Inflammatory macrophage (primary cell): ENCODE measurements at regions not wholly inside any gene's neighbourhood (a gene's known extent, or its start where the extent isn't known, plus 50 kb on each side); places are given as distances from the start of the nearest gene placed in this dataset.

ENCODE experiments used
- DNase-seq, 2 donors: peaks; one replicate each; pipeline ENCODE4 v3.0.0-alpha.2; 2020 to 2022

- DNase-seq: no peak
These were observed 372.9 kb upstream of the TMEM132C start for GRCh38 chr12:127893895-127894609.

- DNase-seq: no peak
These were observed 370.3 kb upstream of the TMEM132C start for GRCh38 chr12:127896661-127897060.

DNA sequence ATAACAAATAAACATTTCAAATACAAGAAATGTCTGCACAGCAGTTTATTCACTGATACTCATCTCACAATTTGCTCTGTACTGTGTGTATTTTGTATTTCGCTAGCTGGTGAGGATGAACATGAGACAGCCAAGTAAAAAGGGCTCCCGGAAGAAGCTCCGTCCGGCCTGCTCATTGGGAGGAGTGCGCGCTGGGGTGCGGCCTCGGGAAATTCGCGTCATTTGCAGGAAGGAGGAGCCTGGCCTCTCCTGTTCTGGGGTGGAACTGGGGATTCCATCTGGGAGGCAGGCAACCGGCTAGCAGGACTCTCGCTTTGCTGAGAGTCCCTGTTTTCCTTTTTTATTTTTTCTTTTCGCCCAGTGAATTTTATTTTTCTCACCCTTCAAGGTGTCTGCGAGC lies 368.4 kb upstream of the TMEM132C start:
- DNase-seq: no peak

GRCh38 chr12:127899971-127900370 lies 367.0 kb upstream of the TMEM132C start:
- no peak for DNase-seq

DNA sequence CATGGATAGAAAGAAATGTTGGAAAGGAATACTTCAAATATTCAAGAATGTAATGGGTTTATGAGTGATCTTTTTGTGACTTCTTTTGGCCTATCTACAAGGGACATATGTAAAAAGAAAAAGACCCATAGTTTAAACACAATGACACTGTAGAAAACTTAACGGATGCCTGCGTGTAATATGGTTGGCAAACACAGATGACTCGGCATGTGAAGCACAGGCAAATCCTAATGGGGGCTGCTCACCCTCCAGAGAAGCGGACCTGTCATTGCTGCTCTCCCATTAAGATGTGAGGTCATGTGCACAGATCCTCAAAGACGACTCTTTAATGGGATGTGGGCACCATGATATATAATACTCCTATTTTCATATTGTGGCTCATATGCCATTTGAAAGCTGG lies 366.6 kb upstream of the TMEM132C start:
- DNase-seq: no peak

DNA sequence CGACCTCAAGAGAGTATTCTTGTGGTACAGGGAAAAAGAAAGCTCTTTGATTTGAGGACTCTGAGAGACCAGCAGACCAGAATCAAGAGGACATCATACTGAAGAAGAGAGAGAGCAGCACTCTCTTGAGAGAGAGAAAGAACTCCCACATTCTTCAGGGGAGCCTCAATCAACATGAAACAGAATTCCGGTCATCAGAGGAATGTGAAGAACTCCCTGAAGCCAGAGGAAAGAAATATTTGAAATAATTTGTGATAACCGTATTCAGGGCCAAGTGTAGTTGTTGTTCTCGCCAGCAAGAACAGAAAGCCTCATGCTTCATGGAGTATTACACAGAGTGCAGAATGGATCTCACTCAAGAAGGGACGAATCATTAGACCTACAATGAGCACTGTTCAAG lies 363.8 kb upstream of the TMEM132C start:
- no peak for DNase-seq

- DNase-seq: no peak
These were observed 357.9 kb upstream of the TMEM132C start for GRCh38 chr12:127909041-127909440.

GRCh38 chr12:127911291-127911690 lies 355.7 kb upstream of the TMEM132C start:
- no peak for DNase-seq

DNA sequence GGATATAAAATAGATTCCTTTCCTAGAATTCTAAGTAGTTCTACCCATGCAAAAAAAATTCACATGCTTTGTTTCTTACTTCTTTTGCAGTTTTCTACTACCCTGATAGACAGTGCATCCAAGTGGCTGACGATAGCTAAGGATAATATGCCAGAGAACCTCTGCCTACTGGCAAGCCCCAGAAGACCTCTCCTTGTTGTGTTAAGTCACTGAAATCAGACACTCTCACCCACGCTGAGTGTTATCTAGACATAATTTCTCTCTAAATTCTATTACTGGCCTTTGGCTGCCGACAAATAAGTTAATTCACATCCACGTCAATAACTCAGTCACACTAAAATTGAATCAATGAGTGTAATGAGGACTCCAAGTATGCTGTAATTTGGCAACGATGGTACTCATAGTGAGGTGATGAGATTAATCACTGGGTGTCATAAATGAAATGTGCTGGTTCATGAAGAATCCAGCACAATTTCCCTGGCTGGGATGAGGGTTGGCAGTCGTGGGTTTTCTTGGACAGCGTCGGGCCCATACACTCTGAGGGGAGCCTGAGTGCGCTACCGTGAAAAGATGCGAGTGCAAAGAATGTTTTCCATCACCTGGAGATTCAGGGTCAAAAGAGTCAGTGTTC lies 354.8 kb upstream of the TMEM132C start:
- no peak for DNase-seq

DNA sequence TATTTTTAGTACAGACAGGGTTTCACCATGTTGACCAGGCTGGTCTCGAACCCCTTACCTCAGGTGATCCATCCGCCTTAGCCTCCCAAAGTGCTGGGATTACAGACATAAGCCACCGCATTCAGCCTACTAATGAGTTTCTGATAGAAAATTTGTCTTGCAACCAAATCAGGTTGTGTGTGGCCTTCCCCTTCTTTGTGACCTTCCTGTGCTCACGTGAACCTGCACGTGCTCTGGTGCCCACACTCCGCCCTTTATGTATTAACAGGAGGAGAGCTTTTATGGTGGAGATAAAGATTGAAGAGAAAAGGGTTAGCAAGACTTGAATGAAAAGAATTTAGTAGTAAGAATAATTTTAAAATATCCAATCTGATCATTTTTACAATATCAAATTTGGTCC lies 343.5 kb upstream of the TMEM132C start:
- DNase-seq: no peak

GRCh38 chr12:127925971-127926370 lies 341.0 kb upstream of the TMEM132C start:
- no peak for DNase-seq

- DNase-seq: no peak
These were observed 338.8 kb upstream of the TMEM132C start for GRCh38 chr12:127928178-127928577.

DNA sequence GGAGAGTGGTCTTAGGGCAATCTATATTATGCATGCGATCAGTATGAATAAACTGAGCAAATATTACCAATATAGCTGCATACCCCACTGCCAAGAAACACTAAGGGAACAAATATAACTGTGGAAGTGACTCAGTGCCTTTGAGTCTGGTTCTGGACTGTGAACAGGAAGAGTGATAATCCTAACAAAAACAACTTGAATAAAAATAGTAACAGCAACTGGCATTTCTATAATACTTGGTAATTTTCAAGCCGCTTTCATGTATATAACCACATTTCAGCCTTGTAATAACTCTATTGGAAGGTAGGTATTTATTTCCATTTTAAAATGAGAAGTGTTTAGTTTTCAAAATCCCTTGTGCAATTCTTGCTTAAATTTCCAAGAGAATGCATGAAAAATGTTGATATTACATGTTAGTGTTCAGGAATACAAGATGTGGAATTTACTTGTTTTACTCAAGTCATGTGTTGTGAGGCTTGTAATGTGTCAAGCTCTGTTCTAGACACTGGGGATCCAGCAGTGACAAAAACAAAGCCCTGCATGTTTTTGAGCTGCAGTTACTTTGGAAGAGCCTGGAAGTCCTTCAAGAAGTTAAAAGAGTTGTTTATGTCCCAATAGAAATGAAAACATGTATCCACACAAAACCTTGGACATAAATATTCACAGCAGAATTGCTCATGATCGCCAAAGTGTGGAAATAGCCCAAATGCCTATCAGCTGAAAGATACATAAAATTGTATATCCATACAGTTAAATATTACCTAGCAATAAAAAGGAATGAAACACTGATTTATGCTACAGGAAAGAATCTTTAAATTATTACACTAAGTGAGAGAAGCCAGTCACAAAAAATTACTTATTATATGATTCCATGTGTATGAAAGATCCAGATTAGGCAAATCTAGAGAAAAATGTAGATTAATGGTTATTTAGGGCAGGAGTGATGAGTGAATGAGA lies 338.1 kb upstream of the TMEM132C start:
- no peak for DNase-seq

GRCh38 chr12:127930122-127930521 lies 336.8 kb upstream of the TMEM132C start:
- DNase-seq: no peak

DNA sequence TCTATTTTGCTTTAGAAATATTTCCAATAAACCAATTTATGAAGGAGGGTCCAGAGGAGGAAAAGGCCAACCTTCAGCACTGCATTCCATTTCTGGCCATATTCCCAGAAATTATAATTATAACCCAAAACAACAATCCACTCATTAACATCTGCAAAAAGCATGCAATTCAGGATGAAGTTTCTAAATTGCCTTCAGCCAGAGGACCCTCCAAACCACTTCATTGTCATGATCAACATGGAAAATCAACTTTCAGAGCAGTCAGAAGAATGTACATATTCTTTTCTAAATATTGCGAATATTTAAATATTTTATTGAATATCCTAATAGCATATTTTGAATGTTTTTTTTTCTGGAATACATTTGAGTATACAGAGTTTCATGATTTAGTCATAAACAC lies 332.6 kb upstream of the TMEM132C start:
- no peak for DNase-seq

DNA sequence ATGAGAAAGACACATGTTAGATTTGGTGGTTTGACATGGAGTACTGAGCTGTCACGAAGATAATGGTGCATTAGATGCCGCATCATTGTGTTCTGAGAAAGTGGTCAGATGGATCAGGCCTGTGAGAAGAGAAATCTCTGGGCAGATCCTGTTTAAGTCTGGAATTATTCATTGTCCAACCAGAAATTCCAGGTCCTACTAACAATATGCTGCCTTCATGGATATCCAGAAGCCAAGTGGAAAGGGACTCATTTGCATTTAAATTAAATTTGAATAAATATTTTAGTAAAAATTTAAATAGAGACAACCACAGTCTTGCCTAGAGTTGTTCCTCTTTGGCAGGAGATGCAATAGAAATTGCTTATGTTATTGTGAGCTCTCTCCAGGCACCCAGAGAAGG lies 330.5 kb upstream of the TMEM132C start:
- DNase-seq: no peak

- DNase-seq: no peak
These were observed 325.6 kb upstream of the TMEM132C start for GRCh38 chr12:127941332-127941731.

- no peak for DNase-seq
These were observed 324.0 kb upstream of the TMEM132C start for GRCh38 chr12:127942981-127943380.

DNA sequence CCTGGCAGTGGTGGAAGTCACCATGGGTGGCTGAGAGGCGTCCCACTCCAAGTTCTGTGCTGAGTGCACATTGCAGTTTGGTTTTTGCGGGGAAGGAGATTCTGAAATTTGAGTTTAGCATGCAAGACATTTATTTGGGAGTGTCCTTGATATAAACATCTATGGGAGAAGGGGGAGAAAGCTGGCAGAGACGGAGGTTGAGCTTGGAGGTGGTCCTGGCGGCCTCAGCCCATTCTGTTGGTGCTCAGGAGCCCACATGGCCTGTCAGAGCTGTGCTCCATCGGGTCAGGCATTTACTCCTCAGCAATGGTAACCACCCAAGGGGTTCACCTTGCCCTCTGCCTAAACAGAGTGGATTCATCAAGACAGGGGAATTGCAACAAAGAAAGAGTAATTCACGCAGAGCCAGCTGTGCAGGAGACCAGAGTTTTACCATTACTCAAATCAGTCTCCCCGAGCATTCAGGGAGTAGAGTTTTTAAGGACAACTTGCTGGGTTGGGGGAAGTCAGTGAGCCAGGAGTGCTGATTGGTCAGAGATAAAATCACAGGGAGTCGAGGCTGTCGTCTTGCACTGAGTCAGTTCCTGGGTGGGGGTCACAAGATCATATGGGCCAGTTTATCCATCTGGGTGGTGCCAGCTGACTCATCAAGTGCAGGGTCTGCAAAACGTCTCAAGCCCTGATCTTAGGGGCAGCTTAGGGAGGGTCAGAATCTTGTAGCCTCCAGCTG lies 323.3 kb upstream of the TMEM132C start:
- DNase-seq: no peak

GRCh38 chr12:127944211-127944899 lies 322.6 kb upstream of the TMEM132C start:
- DNase-seq: no peak

- no peak for DNase-seq
These were observed 309.8 kb upstream of the TMEM132C start for GRCh38 chr12:127957001-127957660.

DNA sequence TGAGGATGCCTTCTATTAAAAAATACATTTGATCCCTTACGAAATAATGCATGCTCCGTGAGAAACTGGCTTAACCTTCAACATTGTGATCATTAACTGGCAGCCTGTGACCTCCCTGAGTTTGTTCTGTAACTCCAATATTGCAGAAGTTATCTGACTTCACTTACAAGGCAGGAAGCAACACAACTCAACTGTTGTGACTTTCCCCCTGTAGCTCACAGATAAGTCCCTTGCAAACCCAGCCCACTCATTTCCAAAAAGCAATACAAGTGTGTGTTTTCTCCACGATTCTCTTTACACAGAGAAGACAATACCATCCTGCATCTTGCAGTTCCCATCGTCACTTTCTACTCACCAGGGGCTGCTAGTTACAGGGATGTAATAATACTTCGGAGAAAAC lies 304.7 kb upstream of the TMEM132C start:
- no peak for DNase-seq
